ENCODE measurements at regions not wholly inside any gene's neighbourhood (a gene's known extent, or its start where the extent isn't known, plus 50 kb on each side); places are given as distances from the start of the nearest gene placed in this dataset.

DNA sequence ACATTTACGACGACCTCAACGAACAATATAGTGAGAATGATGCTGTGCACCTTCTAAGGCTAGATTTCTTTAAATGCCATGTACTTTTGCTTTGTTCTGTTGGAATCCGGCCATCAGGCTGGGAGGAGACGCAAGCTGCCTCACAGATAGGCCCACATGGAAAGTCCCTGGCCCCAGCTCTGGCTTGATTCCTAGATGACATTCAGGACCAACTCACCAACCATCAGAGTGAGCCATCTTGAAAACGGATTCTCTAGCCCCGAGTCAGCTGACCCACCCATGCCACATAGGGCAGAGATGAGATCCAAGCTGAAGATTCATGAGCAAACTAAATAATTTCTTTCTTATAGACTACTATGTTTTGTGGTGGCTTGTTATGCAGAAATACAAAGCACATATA lies 164.4 kb downstream of the ZNF281 start:
- Mint-ChIP-seq H3K4me3 (no peak overlapping the region), H3K27ac (no peak overlapping the region), H3K36me3 (no peaks in the 10 kb centered on the region), H3K9me3 (no peaks in the 10 kb centered on the region), H3K4me1 (peaks cover 0 to 7% of the 10 kb centered on the region in 2 donors), H3K27me3 (ENCODE audit: low read depth in 2 of 2) (peaks cover 30 to 72% of the 10 kb centered on the region in 2 donors)
- Histone ChIP-seq H3K4me1 (ENCODE audit: control insufficient read depth, insufficient read depth, low read length) (no peaks in the 10 kb centered on the region), H3K36me3 (ENCODE audit: control insufficient read depth, insufficient read depth, low read length) (no peaks in the 10 kb centered on the region), H3K9me3 (ENCODE audit: control insufficient read depth, insufficient read depth, low read length) (no peaks in the 10 kb centered on the region), H3K27me3 (ENCODE audit: control insufficient read depth, insufficient read depth, low read length) (peaks cover 5% of the 10 kb centered on the region), H3K4me3 (ENCODE audit: low read length) (no peak overlapping the region), H3K27ac (ENCODE audit: low read length) (no peak overlapping the region)
- ATAC-seq (no peak), DNase-seq (no peak)
- TF ChIP-seq, protein P1, sequence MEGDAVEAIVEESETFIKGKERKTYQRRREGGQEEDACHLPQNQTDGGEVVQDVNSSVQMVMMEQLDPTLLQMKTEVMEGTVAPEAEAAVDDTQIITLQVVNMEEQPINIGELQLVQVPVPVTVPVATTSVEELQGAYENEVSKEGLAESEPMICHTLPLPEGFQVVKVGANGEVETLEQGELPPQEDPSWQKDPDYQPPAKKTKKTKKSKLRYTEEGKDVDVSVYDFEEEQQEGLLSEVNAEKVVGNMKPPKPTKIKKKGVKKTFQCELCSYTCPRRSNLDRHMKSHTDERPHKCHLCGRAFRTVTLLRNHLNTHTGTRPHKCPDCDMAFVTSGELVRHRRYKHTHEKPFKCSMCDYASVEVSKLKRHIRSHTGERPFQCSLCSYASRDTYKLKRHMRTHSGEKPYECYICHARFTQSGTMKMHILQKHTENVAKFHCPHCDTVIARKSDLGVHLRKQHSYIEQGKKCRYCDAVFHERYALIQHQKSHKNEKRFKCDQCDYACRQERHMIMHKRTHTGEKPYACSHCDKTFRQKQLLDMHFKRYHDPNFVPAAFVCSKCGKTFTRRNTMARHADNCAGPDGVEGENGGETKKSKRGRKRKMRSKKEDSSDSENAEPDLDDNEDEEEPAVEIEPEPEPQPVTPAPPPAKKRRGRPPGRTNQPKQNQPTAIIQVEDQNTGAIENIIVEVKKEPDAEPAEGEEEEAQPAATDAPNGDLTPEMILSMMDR (IDR thresholded peaks at IDR 0.05), result no peak
- intact Hi-C loops (cut with micrococcal nuclease), result no loop called here
- WGBS (ENCODE audit: insufficient coverage), result 79% methylated on average over 7 of the region's 7 CpGs

DNA sequence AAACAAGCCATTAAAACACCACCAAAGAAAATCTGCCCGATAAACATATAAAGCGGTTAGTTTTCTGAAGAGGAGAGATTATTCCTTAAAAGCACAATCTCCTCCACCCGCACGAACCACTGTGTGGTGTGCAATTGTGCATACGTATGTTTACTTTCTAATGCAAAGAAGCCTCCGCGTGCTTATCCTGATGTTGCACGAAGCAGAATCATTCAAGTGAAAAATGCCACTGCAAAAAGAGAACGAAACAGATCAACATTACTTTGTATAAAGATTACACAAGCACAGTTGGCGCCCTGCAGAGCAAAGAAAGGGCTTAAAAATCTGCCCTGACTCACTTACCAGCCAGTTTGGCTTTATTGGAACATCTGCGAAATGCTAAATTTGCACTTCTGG lies 166.8 kb downstream of the ZNF281 start:
- no peak for DNase-seq
- peaks cover 25 to 66% of the 10 kb centered on the region in 2 donors for H3K27me3 Mint-ChIP-seq (ENCODE audit: low read depth in 2 of 2)
- peaks cover 0 to 8% of the 10 kb centered on the region in 2 donors for H3K4me1 Mint-ChIP-seq

DNA sequence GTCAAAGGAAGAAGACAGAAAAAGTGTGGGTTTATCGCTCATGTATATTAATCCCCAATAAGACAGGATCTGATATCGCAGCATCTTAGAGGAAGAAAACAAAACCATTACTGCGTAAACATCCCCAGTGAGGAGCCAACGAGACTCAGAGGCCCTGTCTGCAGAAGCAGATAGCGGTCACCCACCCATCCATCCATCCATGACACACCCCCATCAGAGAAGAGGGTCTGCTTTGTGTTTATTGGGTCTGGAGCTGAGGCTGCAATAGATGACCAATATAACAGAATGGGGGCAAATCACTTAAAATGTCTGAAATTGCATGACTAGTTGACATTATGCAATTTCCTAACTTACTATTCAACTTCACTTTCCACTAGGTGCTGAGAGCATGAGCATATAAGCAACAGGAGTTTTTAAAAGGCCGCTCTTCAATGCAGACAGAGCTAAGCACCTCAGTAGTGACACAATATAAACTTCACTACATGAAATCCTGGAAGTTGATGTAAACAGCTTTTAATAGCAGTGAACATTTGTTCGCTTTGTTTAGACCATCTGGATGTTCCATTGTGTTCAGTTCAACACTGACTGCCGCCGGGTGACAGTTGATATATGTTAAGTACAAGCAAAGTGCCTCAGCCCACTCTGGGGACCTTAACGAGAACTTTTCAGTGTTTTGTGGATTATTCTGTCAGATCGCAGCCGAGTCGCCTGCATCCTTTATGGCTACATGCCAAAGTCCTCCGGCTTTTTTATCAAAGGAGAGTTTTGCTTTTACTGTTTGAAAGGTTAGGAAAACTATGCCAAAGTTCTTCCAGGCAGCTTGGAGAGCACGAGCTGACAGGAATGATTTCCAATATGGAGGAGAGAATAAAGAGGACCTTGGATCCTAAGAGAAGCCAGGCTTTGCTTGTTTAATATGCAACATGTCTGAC lies 167.5 kb downstream of the ZNF281 start:
- TF ChIP-seq, protein P1 (IDR thresholded peaks at IDR 0.05), result no peak
- ATAC-seq (no peak), DNase-seq (no peak)
- peaks cover 3% of the 10 kb centered on the region for H3K27me3 ChIP-seq (ENCODE audit: control insufficient read depth, insufficient read depth, low read length)
- peaks cover 0 to 8% of the 10 kb centered on the region in 2 donors for H3K4me1 Mint-ChIP-seq
- H3K27me3 Mint-ChIP-seq (ENCODE audit: low read depth in 2 of 2), result peaks cover 22 to 60% of the 10 kb centered on the region in 2 donors
- H3K36me3 ChIP-seq (ENCODE audit: control insufficient read depth, insufficient read depth, low read length), result no peaks in the 10 kb centered on the region
- H3K9me3 ChIP-seq (ENCODE audit: control insufficient read depth, insufficient read depth, low read length), result no peaks in the 10 kb centered on the region
- H3K36me3 Mint-ChIP-seq, result no peaks in the 10 kb centered on the region
- intact Hi-C loops (cut with micrococcal nuclease), result no loop called here
- 51% methylated on average over 13 of the region's 15 CpGs for WGBS (ENCODE audit: insufficient coverage)
- H3K9me3 Mint-ChIP-seq, result no peaks in the 10 kb centered on the region
- no peak overlapping the region for H3K27ac ChIP-seq (ENCODE audit: low read length)
- H3K27ac Mint-ChIP-seq, result no peak overlapping the region
- H3K4me1 ChIP-seq (ENCODE audit: control insufficient read depth, insufficient read depth, low read length), result no peaks in the 10 kb centered on the region
- no peak overlapping the region for H3K4me3 Mint-ChIP-seq
- no peak overlapping the region for H3K4me3 ChIP-seq (ENCODE audit: low read length)

More for the DNA sequence above, 166.8 kb downstream of the ZNF281 start:
- WGBS (ENCODE audit: insufficient coverage), result 86% methylated on average over 10 of the region's 11 CpGs
- H3K27me3 ChIP-seq (ENCODE audit: control insufficient read depth, insufficient read depth, low read length), result peaks cover 3% of the 10 kb centered on the region
- H3K4me3 Mint-ChIP-seq, result no peak overlapping the region
- H3K9me3 Mint-ChIP-seq, result no peaks in the 10 kb centered on the region
- intact Hi-C loops (cut with micrococcal nuclease), result no loop called here
- TF ChIP-seq, protein P1 (IDR thresholded peaks at IDR 0.05), result no peak
- no peaks in the 10 kb centered on the region for H3K36me3 Mint-ChIP-seq
- H3K4me1 ChIP-seq (ENCODE audit: control insufficient read depth, insufficient read depth, low read length), result no peaks in the 10 kb centered on the region
- H3K27ac ChIP-seq (ENCODE audit: low read length), result no peak overlapping the region
- no peaks in the 10 kb centered on the region for H3K9me3 ChIP-seq (ENCODE audit: control insufficient read depth, insufficient read depth, low read length)
- H3K27ac Mint-ChIP-seq, result no peak overlapping the region
- H3K36me3 ChIP-seq (ENCODE audit: control insufficient read depth, insufficient read depth, low read length), result no peaks in the 10 kb centered on the region
- ATAC-seq, result no peak
- no peak overlapping the region for H3K4me3 ChIP-seq (ENCODE audit: low read length)
